ENCODE measurements at regions not wholly inside any gene's neighbourhood (a gene's known extent, or its start where the extent isn't known, plus 50 kb on each side); places are given as distances from the start of the nearest gene placed in this dataset.

- TF ChIP-seq, protein P1, sequence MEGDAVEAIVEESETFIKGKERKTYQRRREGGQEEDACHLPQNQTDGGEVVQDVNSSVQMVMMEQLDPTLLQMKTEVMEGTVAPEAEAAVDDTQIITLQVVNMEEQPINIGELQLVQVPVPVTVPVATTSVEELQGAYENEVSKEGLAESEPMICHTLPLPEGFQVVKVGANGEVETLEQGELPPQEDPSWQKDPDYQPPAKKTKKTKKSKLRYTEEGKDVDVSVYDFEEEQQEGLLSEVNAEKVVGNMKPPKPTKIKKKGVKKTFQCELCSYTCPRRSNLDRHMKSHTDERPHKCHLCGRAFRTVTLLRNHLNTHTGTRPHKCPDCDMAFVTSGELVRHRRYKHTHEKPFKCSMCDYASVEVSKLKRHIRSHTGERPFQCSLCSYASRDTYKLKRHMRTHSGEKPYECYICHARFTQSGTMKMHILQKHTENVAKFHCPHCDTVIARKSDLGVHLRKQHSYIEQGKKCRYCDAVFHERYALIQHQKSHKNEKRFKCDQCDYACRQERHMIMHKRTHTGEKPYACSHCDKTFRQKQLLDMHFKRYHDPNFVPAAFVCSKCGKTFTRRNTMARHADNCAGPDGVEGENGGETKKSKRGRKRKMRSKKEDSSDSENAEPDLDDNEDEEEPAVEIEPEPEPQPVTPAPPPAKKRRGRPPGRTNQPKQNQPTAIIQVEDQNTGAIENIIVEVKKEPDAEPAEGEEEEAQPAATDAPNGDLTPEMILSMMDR (IDR thresholded peaks at IDR 0.05), result no peak
- TF ChIP-seq POLR2AphosphoS5 (IDR thresholded peaks at IDR 0.05; ENCODE audit: insufficient read depth in 1 of 2, low read depth in 1 of 2), result no peak
- no peak for TF ChIP-seq POLR2A (IDR thresholded peaks at IDR 0.05)
Observed at GRCh38 chr12:75883241-75883640, 148.3 kb downstream of the PHLDA1 start.

All from vagina (tissue), 2 donors.